AML-193 (cell line): ENCODE measurements at regions not wholly inside any gene's neighbourhood (a gene's known extent, or its start where the extent isn't known, plus 50 kb on each side); places are given as distances from the start of the nearest gene placed in this dataset.

Source experiments
- DNase-seq, 2 experiments: peaks; one replicate each; lab custom pipeline; 2025; lab: John Stamatoyannopoulos, UW

- no peak for DNase-seq
Observed at GRCh38 chr13:109644069-109644750, 142.2 kb downstream of the IRS2 start.

GRCh38 chr13:109642358-109642757, 144.0 kb downstream of the IRS2 start:
- no peak for DNase-seq

- no peak for DNase-seq
Observed at GRCh38 chr13:109636736-109637135, 149.6 kb downstream of the IRS2 start.

- no peak for DNase-seq
Observed at GRCh38 chr13:109631069-109631468, 155.3 kb downstream of the IRS2 start.

GRCh38 chr13:109630271-109630670, 156.1 kb downstream of the IRS2 start:
- DNase-seq, result no peak

GRCh38 chr13:109629737-109630136, 156.6 kb downstream of the IRS2 start:
- no peak for DNase-seq

GRCh38 chr13:109628251-109628699, 158.1 kb downstream of the IRS2 start:
- DNase-seq, result no peak

GRCh38 chr13:109627649-109628048, 158.7 kb downstream of the IRS2 start:
- no peak for DNase-seq

GRCh38 chr13:109626386-109627171, 159.8 kb downstream of the IRS2 start:
- no peak for DNase-seq

GRCh38 chr13:109625156-109625555, 161.2 kb downstream of the IRS2 start:
- no peak for DNase-seq

- DNase-seq, result no peak
Observed at GRCh38 chr13:109622006-109622405, 164.4 kb downstream of the IRS2 start.

- DNase-seq, result no peak
Observed at GRCh38 chr13:109615721-109616420, 170.5 kb downstream of the IRS2 start.

- DNase-seq, result no peak
Observed at GRCh38 chr13:109611912-109612691, 174.3 kb downstream of the IRS2 start.

GRCh38 chr13:109610517-109610916, 175.9 kb downstream of the IRS2 start:
- peak; percentile 56 to 70 for DNase-seq

GRCh38 chr13:109608503-109608902, 177.9 kb downstream of the IRS2 start:
- no peak for DNase-seq

- DNase-seq, result no peak
Observed at GRCh38 chr13:109608059-109608458, 178.3 kb downstream of the IRS2 start.

- peak; percentile 15 to 20 for DNase-seq
Observed at GRCh38 chr13:109606520-109606919, 179.9 kb downstream of the IRS2 start.

GRCh38 chr13:109605846-109606245, 180.5 kb downstream of the IRS2 start:
- DNase-seq, result no peak

GRCh38 chr13:109604894-109605293, 181.5 kb downstream of the IRS2 start:
- DNase-seq, result no peak

GRCh38 chr13:109602356-109602755, 184.0 kb downstream of the IRS2 start:
- DNase-seq, result no peak

- no peak for DNase-seq
Observed at GRCh38 chr13:109599901-109600657, 186.3 kb downstream of the IRS2 start.
